HG03575 (cell line): ENCODE measurements at regions not wholly inside any gene's neighbourhood (a gene's known extent, or its start where the extent isn't known, plus 50 kb on each side); places are given as distances from the start of the nearest gene placed in this dataset.

Source experiments
- ATAC-seq: cut with Tn5 transposase; IDR thresholded peaks from one replicate; pipeline ENCODE4 v1.9.1; 2021; ENCODE audit not compliant: unreplicated experiment, insufficient number of reproducible peaks, low FRiP score; ENCODE audit errors: extremely low read depth

- no peak for ATAC-seq
Observed at GRCh38 chr6:102313699-102314098, 920.2 kb downstream of the GRIK2 start.

- ATAC-seq = no peak
Observed at GRCh38 chr6:102309700-102310099, 916.2 kb downstream of the GRIK2 start.

GRCh38 chr6:102300350-102300749, 906.8 kb downstream of the GRIK2 start:
- ATAC-seq = no peak

- no peak for ATAC-seq
Observed at GRCh38 chr6:102298051-102298450, 904.5 kb downstream of the GRIK2 start.
